Epidermal melanocyte (primary cell): ENCODE measurements at regions not wholly inside any gene's neighbourhood (a gene's known extent, or its start where the extent isn't known, plus 50 kb on each side); places are given as distances from the start of the nearest gene placed in this dataset.
"Not testable (repeated sequence)": the region's sequence is repeated elsewhere in the genome, so short reads cannot be mapped to it uniquely, and the experiment has no call there.

ENCODE experiments used
- DNase-seq: peaks from one replicate; pipeline ENCODE4 v3.0.0; 2011; ENCODE audit warnings: low spot score; ENCODE audit not compliant: insufficient read length

DNA sequence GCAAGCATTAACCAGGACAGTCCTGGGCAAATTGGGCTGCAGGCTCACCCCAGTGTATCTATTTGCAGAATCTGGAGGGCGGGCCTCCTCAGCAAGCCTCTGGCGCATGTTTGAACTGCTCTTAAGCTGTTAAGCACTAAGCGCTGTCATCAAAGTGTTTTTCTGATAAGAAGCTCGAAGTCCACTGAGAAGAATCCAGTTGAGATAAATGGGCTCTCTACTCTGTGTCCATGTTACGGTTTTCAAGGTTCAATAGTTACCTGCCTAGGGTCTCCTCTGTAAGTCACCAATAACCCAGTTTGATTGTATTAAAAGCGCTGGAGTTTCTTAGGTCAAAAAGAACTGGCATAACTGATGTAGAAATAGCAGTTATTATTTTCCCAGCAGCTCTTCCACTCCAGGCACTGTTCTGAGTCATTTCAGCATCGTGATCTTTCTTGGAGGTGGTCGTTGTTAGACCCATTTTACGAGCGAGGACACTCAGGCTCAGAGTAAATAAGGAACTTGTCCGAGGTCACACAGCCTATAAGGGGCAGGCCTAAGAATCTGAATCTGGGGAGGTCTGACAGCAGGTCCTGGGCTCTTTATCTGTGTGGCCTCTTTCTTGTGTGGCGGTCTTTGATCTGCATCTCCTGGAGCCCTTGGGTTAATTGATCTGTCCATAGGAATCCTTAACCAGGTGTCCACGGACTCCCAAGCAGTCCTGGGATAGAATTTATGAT lies 207.4 kb upstream of the ZNF217 start:
- DNase-seq, result no peak

GRCh38 chr20:53800418-53800817 lies 206.8 kb upstream of the ZNF217 start:
- no peak for DNase-seq

GRCh38 chr20:53797085-53797484 lies 203.4 kb upstream of the ZNF217 start:
- DNase-seq, result no peak

- DNase-seq, result no peak
Measured at GRCh38 chr20:53795170-53795569, 201.5 kb upstream of the ZNF217 start.

DNA sequence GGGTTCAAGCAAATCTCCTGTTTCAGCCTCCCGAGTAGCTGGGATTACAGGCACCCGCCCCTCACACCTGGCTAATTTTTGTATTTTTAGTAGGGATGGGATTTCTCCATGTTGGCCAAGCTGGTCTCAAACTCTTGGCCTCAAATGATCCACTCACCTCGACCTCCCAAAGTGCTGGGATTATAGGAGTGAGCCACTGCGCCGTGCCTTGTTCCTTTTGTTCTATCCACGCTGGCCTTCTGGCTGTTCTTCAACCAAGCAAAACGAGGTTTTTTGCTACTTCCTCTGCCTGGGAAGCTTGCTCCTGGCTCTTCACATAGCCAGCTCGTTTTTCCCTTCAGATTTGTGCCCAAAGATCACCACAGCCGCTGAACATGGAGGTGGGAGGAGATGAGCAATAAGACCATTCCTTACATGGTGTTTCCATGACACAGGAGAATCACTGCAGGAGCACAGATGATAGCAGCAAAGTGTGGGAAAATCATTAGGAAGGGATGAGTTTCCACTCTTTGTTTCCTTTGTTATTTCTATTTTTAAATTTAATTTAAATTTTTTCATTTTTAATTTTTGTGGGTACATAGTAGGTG lies 201.0 kb upstream of the ZNF217 start:
- no peak for DNase-seq

- no peak for DNase-seq
Measured at GRCh38 chr20:53793783-53794383, 200.2 kb upstream of the ZNF217 start.

GRCh38 chr20:53792946-53793536 lies 199.4 kb upstream of the ZNF217 start:
- DNase-seq, result no peak

- DNase-seq, result no peak
Measured at GRCh38 chr20:53789989-53790675, 196.5 kb upstream of the ZNF217 start.

- no peak for DNase-seq
Measured at GRCh38 chr20:53788253-53789022, 194.8 kb upstream of the ZNF217 start.

- not testable (repeated sequence) for DNase-seq
Measured at GRCh38 chr20:53787491-53787931, 193.9 kb upstream of the ZNF217 start.

- DNase-seq, result no peak
Measured at GRCh38 chr20:53786445-53787267, 193.0 kb upstream of the ZNF217 start.

DNA sequence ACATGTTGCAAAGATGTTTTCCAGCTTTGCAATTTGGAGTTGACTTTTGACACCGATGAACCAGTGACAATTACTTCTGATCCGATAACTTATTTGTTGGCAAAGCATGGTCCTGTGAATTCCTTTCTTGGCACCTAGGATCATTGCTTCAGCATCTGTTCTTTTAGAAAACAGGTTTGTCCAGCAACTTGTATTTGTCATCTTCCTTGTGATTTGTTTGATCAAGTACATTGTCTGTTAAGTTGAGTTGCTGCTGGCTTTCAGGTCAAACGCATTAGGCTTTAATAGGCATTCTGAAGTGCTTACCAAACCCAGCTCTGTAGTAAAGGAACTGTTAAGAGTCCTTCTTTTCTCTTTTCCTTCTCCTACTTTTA lies 192.4 kb upstream of the ZNF217 start:
- no peak for DNase-seq

DNA sequence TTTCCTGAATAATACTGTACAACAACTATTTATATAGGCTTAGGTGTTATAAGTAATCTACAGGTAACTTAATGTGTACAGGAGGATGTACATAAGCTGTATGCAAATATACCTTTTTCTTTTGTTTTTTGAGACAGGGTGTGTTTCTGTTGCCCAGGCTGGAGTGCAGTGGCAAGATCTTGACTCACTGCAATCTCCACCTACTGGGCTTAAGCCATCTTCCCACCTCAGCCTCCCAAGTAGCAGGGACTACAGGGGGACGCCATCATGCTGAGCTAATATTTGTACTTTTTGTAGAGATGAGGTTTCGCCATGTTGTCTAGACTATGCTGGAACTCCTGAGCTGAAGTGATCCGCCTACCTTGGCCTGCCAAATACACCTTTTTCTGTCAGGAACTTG lies 191.7 kb upstream of the ZNF217 start:
- DNase-seq, result no peak

DNA sequence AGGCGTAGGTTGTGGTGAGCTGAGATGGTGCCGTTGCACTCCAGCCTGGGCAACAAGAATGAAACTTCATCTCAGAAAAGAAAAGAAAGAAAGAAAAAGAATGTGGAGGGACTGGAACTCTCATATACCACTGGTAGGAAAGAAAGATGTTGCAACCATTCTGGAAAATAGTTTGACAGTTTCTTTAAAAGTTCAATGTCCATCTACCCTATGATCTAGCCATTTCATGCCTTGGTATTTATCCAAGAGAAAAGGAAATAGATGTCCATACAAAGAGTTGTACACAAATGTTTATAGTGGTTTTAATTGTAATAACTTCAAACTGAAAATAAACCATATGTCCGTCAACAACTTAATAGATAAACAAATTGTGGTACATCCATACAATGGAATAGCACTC lies 190.1 kb upstream of the ZNF217 start:
- no peak for DNase-seq

- DNase-seq, result no peak
Measured at GRCh38 chr20:53782612-53783246, 189.1 kb upstream of the ZNF217 start.

- no peak for DNase-seq
Measured at GRCh38 chr20:53779822-53780221, 186.2 kb upstream of the ZNF217 start.

GRCh38 chr20:53778736-53779135 lies 185.1 kb upstream of the ZNF217 start:
- no peak for DNase-seq

DNA sequence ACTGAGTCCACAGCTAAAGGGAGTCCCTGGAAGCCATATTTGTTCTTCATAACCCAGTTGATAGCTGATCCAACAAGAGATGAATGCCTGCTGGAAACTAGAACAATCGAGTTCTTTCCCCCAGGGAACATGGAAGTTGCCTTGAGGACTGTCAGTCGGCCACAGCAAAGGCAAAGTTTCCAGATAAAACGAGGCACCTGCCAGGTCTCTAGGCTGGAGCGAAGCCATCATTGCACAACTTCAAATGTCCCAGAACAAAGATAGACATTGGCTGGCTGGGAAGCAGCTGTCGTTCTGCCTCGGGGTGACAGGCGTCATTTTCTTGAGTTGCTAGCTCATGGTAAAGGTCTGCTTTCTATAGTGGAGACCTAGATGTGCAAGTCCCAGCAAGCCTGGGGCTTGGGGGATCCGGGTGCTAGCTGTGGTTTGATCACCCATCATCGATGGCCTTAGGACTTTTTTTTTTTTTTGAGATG lies 184.4 kb upstream of the ZNF217 start:
- no peak for DNase-seq

- DNase-seq, result not testable (repeated sequence)
Measured at GRCh38 chr20:53777402-53777801, 183.8 kb upstream of the ZNF217 start.

DNA sequence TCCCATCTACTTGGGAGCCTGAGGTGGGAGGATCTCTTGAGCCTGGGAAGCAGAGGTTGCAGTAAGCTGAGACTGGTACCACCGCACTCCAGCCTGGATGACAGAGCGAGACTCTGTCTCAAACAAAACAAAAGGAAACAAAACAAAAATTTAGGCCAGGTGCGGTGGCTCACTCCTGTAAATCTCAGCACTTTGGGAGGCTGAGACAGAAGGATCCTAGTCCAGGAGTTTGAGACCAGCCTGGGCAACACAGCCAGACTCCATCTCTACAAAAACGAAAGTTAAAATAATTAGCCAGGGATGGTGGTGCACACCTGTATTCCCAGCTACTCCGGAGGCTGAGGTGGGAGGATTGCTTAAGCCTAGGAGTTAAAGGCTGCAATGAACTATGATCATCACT lies 183.2 kb upstream of the ZNF217 start:
- no peak for DNase-seq
